GM19023 (cell line): ENCODE measurements at regions not wholly inside any gene's neighbourhood (a gene's known extent, or its start where the extent isn't known, plus 50 kb on each side); places are given as distances from the start of the nearest gene placed in this dataset.

Source experiments
- ATAC-seq: cut with Tn5 transposase; IDR thresholded peaks from one replicate; pipeline ENCODE4 v1.9.1; 2021; ENCODE audit warnings: mild to moderate bottlenecking, moderate library complexity; ENCODE audit not compliant: unreplicated experiment

- ATAC-seq: no peak
Measured at GRCh38 chr3:117161816-117162215, 452.2 kb downstream of the TUSC7 start.

- no peak for ATAC-seq
Measured at GRCh38 chr3:117165176-117165575, 455.6 kb downstream of the TUSC7 start.

DNA sequence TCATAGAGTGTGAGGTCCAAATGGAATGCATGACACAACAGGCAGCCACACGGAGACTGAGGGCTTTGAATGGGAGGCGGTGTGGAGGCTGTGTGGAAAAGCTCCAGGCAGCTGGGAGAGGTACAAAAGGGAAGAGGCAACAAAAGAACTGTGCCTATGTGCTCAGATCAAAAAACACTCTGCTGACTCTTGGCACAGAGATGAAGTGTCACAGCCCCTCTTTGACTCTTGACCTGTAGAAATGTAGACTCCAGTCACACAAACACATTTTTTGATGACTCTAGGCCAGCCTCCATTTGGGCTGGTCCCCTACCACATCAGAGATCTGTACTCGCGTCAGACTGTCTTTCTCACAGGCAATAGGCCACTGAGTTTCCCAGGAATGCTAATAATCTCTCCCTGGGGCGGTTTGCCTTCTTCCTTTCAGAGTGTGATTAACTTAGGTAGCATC, 456.0 kb downstream of the TUSC7 start:
- no peak for ATAC-seq

DNA sequence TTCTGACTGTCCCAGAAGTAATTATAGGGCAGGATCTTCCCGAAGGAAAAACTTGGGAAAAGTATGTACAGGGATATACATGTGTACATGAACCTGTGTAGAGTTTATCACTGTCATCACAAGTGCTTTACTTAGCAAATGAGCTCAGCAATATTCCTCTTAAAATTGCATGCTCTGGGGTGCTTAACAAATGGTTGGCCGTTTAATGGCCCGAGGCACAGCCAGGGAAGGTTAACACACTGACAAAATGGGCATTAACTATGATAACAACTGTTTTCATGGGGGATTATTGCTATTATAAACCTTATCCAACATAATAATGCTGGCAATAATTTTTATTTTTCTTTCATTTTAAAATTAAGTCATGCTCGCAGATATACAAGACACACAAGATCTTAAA, 459.3 kb downstream of the TUSC7 start:
- ATAC-seq: no peak

GRCh38 chr3:117170094-117170493, 460.5 kb downstream of the TUSC7 start:
- ATAC-seq: no peak

- no peak for ATAC-seq
Measured at GRCh38 chr3:117171124-117171523, 461.5 kb downstream of the TUSC7 start.

- no peak for ATAC-seq
Measured at GRCh38 chr3:117172426-117172825, 462.8 kb downstream of the TUSC7 start.

- no peak for ATAC-seq
Measured at GRCh38 chr3:117181222-117181621, 471.6 kb downstream of the TUSC7 start.

DNA sequence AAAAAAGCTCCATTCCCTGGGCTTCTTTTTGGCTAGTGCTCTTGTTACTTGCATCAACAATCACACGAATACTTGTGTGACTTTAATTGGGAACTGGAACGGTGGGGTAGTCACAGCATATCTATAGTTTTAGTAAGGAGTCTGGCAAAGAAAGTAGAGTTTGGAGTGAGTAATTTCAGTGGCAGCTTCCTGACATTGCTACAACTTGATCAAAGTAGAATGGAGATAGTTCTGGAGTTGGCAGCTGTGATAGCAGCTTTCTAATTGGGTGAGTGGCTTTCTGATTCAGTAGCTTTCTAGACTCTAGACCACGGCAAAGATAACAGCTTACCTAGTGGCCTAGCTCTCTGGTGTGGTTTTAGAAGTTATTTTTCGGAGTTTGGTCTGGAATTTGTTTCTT, 475.0 kb downstream of the TUSC7 start:
- ATAC-seq: no peak

DNA sequence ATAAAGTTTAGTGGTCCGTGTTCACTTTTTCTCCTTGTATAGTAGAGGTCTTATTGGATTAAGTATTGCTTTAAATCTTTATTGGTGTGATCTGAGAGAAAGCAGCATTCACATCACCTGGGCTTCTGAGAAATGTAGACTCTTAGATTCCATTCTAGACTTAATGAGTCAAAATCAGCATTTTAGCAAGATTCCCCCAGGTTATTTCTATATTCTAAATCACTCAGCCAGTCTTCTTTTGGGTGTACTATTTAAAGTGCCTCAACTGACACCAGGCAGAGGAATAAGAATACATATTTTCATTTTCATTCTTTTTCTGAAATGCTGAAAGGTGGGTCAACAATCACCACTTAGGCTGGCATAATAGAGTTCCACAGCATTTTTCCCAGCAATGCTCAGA, 481.7 kb downstream of the TUSC7 start:
- ATAC-seq: no peak

DNA sequence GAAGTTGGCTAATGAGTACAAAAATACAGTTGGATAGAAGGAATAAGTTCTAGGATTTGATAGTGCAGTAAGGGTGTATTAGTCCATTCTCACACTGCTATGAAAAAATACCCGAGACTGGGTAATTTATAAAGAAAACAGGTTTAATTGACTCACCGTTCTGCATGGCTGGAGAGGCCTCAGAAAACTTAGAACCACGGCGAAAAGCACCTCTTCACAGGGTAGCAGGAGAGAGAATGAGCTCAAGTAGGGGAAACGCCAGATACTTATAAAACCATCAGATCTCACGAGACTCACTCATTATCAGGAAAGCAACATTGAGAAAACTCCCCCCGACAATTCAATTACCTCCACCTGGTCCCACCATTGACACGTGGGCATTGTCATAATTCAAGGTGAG, 483.3 kb downstream of the TUSC7 start:
- no peak for ATAC-seq

DNA sequence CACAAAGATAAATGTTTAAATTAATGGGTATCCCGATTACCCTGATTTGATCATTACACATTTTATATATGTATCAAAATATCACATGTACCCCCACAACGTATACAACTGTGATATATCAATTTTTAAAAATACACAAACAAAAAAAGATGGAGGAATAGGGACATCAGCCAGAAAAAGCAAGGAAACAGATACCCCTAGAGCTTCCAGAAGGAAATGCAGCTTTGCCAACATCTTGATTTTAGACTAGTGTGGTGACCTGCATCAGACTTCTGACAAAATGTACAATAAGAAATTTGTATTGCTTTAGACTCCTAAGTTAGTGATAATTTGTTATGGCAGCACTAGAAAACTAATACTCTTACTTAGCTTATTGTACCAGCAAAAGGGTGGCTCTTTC, 483.8 kb downstream of the TUSC7 start:
- no peak for ATAC-seq

DNA sequence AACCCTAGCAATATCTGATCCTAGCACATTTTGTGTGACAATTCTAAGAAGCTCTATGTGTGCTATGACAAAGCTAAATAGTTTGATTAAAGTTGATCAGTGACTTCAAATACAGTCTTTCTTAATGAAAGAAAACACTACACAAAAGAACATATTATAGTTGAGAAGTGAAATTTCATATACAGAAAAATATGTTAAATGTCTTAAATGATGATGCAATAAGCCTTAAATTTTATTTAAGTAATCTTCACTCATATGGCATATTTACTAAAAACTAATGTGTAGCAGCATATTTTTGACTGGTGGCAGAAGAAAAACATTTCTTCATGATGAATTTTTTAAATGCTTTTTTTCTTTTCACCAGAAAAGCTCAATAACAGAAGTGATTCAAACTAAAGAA, 485.5 kb downstream of the TUSC7 start:
- no peak for ATAC-seq

- ATAC-seq: no peak
Measured at GRCh38 chr3:117200962-117201361, 491.4 kb downstream of the TUSC7 start.

DNA sequence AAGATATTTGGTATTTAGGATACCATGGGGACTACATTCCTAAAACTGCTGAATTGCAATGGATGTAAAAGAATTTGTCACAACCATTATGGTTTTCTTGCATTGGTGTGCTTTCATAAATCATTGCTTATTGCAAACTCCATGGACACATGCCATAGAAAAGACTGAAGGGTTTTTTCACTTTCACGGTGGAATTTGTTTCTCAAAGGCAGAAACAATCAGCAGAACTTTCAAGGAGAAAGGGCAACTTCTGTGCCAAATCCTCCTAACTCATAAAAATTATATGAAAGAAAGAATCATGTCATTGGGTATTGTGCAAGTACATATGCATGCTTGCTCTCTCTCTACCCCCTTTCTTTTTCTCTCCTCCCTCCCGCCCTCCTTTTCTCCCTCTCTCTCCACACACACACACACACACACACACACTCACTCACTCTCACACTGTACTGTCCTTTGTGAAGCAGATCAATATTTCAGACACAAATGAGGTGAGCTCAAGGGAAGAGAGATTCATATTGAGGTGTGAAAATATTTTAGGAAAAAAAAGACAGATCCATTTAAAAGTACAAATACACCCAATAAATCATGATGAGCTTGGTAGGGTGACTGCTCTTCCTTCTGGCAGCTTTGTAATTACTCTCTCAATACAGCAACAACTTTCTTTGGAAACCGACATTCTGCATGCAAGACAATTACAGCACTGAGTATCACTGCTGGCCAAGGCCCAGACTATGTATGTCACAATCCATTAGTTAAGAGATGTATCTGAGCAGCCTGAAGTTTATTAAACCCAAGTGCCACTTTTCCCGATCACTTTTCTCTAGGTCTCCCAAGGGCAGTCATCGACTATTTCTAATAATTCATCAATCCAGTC, 492.6 kb downstream of the TUSC7 start:
- ATAC-seq: no peak

DNA sequence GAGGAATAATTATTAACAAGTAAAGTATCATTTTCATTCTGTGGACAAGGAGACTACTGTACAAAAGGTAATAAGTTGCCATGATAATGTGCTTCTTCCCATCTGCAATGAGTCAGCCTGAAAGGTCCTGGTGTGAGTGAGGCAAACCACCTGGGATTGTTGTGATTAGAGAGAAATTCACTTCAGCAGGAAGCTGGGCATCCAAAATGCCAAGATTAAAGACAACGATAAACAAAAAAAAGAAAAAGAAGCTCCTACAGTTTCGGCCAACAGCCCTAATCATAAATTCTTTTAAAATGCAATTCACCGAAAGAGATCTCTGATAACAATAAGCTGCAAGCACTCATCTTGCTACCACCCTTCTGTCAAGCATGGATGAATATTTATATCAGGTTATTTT, 507.8 kb downstream of the TUSC7 start:
- ATAC-seq: no peak

DNA sequence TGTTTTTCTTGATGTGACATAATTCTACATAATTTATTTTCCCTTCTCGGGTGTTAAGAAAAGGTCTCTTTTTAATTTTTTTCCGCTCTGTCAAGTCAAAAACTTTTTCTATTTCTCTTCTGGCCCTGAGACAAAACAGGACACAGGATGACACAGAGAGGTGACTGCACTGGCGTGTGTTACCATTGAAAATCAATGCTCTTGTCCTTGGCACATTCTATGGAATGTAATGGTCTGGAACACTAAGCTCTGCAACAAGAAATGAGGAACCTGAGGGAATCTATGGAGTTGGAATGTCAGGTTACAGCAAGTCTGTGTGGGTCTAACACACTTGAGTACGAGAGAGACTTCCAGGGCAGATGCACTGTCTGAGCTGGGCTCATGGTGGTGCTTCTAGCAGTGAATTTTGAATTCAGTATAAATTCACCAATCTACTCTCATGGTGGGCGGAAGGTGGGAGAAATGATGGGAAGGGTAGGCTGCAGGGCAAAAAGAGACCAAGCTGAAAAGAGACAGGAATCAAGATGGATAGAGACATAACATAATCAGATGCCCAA, 508.3 kb downstream of the TUSC7 start:
- ATAC-seq: no peak

- ATAC-seq: no peak
Measured at GRCh38 chr3:117218641-117219048, 509.1 kb downstream of the TUSC7 start.

DNA sequence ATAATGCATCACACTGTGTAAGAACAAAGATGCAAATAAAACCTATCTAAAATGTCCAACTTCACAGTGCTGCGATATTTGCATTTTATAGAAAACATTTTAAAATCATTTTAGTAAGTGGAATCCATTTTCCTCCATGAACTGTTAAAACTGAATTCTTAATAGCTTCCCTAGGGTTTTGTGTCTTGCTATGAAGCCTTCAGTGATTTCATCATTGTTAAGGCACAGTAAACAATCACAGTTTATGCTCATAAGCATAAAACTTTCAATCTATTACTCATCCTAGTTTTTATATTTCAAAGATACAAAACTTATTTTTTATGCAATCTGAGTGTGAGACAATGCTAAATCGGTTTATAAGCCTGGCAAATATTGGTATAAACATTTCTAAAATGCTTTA, 509.7 kb downstream of the TUSC7 start:
- ATAC-seq: no peak

GRCh38 chr3:117226932-117227331, 517.4 kb downstream of the TUSC7 start:
- no peak for ATAC-seq

DNA sequence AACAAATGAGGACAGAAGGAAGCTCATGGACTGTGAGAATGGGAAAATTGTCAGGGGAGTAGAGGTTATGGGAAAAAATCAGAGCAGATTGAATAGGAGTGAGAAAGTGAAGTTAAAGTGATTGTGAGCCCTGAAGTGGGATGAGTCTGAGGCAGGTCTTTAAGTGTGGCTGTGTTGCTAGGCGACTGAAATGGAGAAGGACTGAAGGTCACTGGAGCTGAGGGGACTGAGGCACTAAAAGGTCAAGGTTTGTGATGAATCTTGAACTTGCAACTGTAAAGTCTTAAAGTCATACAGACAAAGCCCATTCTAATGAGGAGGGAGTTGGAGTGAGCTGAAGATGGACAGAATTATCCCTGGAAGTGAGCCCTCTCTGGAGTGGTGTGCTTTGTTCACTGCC, 518.9 kb downstream of the TUSC7 start:
- no peak for ATAC-seq

DNA sequence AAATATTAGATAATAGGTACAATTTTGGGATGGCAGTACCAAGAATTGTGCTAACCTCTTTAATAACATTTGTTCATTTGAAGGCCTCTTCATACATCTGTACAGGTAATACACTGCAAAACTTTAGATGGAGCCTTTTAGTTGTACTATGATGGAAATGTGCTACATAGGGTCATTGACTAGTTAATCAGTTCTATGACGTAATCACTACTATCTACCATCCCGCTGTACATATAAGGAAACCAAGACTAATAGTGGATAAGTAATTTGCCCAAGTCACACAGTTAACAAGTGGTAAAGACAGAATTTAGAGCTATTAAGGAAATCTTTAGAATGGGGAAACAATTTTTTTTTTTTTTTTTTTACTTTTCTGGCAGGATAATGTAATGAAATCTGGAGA, 521.3 kb downstream of the TUSC7 start:
- ATAC-seq: no peak

DNA sequence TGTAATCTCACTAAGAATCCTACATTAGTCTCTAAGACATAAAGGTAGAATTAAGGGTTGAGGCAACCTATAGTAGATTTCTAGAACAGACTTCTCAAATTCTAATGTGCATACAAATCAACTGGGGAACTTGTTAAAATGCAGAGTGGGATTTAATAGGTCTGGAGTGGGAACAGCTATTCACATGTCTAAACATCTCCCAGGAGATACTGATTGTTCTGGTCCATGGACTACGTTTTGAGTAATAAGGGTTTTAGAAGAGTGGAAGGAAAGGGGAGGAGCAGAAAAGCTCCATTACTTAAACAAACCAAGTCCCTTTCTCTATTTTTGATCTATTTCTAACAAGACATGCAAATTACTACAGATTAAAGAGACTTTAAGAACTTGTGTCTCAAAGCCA, 524.8 kb downstream of the TUSC7 start:
- ATAC-seq: no peak
